ENCODE measurements at regions not wholly inside any gene's neighbourhood (a gene's known extent, or its start where the extent isn't known, plus 50 kb on each side); places are given as distances from the start of the nearest gene placed in this dataset.

- TF ChIP-seq, protein P1, sequence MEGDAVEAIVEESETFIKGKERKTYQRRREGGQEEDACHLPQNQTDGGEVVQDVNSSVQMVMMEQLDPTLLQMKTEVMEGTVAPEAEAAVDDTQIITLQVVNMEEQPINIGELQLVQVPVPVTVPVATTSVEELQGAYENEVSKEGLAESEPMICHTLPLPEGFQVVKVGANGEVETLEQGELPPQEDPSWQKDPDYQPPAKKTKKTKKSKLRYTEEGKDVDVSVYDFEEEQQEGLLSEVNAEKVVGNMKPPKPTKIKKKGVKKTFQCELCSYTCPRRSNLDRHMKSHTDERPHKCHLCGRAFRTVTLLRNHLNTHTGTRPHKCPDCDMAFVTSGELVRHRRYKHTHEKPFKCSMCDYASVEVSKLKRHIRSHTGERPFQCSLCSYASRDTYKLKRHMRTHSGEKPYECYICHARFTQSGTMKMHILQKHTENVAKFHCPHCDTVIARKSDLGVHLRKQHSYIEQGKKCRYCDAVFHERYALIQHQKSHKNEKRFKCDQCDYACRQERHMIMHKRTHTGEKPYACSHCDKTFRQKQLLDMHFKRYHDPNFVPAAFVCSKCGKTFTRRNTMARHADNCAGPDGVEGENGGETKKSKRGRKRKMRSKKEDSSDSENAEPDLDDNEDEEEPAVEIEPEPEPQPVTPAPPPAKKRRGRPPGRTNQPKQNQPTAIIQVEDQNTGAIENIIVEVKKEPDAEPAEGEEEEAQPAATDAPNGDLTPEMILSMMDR (IDR thresholded peaks at IDR 0.05) = no peak
- TF ChIP-seq ZFX (IDR thresholded peaks at IDR 0.05; ENCODE audit: borderline replicate concordance) = no peak
Measured at GRCh38 chr4:42785817-42786216, 106.7 kb upstream of the GRXCR1 start.

Data from 22Rv1 (cell line).